Neural cell (in vitro differentiated cells): ENCODE measurements at regions not wholly inside any gene's neighbourhood (a gene's known extent, or its start where the extent isn't known, plus 50 kb on each side); places are given as distances from the start of the nearest gene placed in this dataset.

Source experiments
- H2AFZ ChIP-seq: fragments of 200-600, 300-800 bp; sonication (generic), shearing (Covaris generic); 2 replicates; pipeline ENCODE4 v1.6.0; 2014; ENCODE audit warnings: low read depth, mild to moderate bottlenecking, antibody characterized with exemption, low read length, moderate library complexity
- H3F3A ChIP-seq: fragments of 200-600 bp; shearing (Covaris generic); 2 replicates; pipeline ENCODE4 v1.6.1; 2016; ENCODE audit warnings: mild to moderate bottlenecking, moderate library complexity, mixed read lengths, antibody characterized with exemption, low read length; ENCODE audit not compliant: insufficient read depth, poor library complexity, severe bottlenecking
- H3K27ac ChIP-seq: fragments of 200-600, 300-800 bp; sonication (generic), shearing (Covaris generic); 2 replicates; pipeline ENCODE4 v1.5.1; 2014; ENCODE audit warnings: mild to moderate bottlenecking, low read length, moderate library complexity
- H3K27me3 ChIP-seq: fragments of 300-800, 200-600 bp; sonication (generic), shearing (Covaris generic); 2 replicates; pipeline ENCODE4 v1.6.0; 2014; ENCODE audit warnings: mild to moderate bottlenecking, low read depth, low read length, moderate library complexity; ENCODE audit not compliant: insufficient read depth
- H3K36me3 ChIP-seq: fragments of 300-800, 200-600 bp; sonication (generic), shearing (Covaris generic); 2 replicates; pipeline ENCODE4 v1.5.1; 2014; ENCODE audit warnings: mild to moderate bottlenecking, antibody characterized with exemption, low read length, moderate library complexity; ENCODE audit not compliant: insufficient read depth
- H3K4me2 ChIP-seq: fragments of 300-800, 200-600 bp; sonication (generic), shearing (Covaris generic); 2 replicates; pipeline ENCODE4 v1.6.0; 2014; ENCODE audit warnings: mild to moderate bottlenecking, low read length
- H3K4me3 ChIP-seq: fragments of 300-800, 200-600 bp; sonication (generic), shearing (Covaris generic); 2 replicates; pipeline ENCODE4 v1.5.1; 2014; ENCODE audit warnings: mild to moderate bottlenecking, low read length, moderate library complexity
- H3K79me2 ChIP-seq: fragments of 200-600 bp; shearing (Covaris generic); replicated peaks from 2 replicates; pipeline ENCODE4 v1.6.0; 2014; ENCODE audit warnings: mild to moderate bottlenecking, low read length, moderate library complexity; ENCODE audit not compliant: insufficient read depth
- H3K9ac ChIP-seq: fragments of 300-800, 200-600 bp; sonication (generic), shearing (Covaris generic); 2 replicates; pipeline ENCODE4 v1.6.1; 2016; ENCODE audit warnings: mild to moderate bottlenecking, low read length, mixed read lengths
- H3K9me2 ChIP-seq: fragments of 200-600 bp; shearing (Covaris generic); 2 replicates; pipeline ENCODE4 v1.6.1; 2016; ENCODE audit warnings: mild to moderate bottlenecking, low read length, mixed read lengths; ENCODE audit not compliant: insufficient read depth
- H3K9me3 ChIP-seq: fragments of 200-600, 300-800 bp; sonication (generic), shearing (Covaris generic); 2 replicates; pipeline ENCODE4 v1.6.1; 2016; ENCODE audit warnings: mild to moderate bottlenecking, mixed run types, low read length, moderate library complexity, mixed read lengths
- H4K20me1 ChIP-seq: fragments of 200-600 bp; shearing (Covaris generic); 2 replicates; pipeline ENCODE4 v1.6.1; 2016; ENCODE audit warnings: mild to moderate bottlenecking, mixed run types; ENCODE audit not compliant: insufficient read depth
- EP300 ChIP-seq: fragments of 450-650 bp; conservative IDR thresholded peaks from 2 replicates; pipeline ENCODE4 v1.6.1; 2014; ENCODE audit warnings: antibody characterized with exemption, mild to moderate bottlenecking, moderate library complexity; ENCODE audit not compliant: poor library complexity, severe bottlenecking
- EZH2 ChIP-seq: fragments of 200-600, 300-800 bp; shearing (Covaris generic), sonication (generic); IDR thresholded peaks from 2 replicates; pipeline ENCODE4 v1.6.1; 2014; ENCODE audit warnings: antibody characterized with exemption, low read length, borderline replicate concordance, mild to moderate bottlenecking; ENCODE audit not compliant: insufficient read depth, poor library complexity, severe bottlenecking
- MXI1 ChIP-seq: fragments of 450-650 bp; conservative IDR thresholded peaks from 2 replicates; pipeline ENCODE4 v1.6.1; 2014; ENCODE audit warnings: antibody characterized with exemption, mild to moderate bottlenecking; ENCODE audit not compliant: poor library complexity, severe bottlenecking
- POLR2AphosphoS5 ChIP-seq: IDR thresholded peaks from 2 replicates; pipeline ENCODE4 v1.6.1; 2012
- RAD21 ChIP-seq: fragments of 450-650 bp; conservative IDR thresholded peaks from 2 replicates; pipeline ENCODE4 v1.6.1; 2014; ENCODE audit warnings: antibody characterized with exemption, mild to moderate bottlenecking, moderate library complexity
- REST ChIP-seq: IDR thresholded peaks from 2 replicates; pipeline ENCODE4 v1.6.1; 2012; ENCODE audit warnings: borderline replicate concordance
- SMC3 ChIP-seq: fragments of 450-650 bp; conservative IDR thresholded peaks from 2 replicates; pipeline ENCODE4 v1.6.1; 2014; ENCODE audit warnings: antibody characterized with exemption, mild to moderate bottlenecking, moderate library complexity; ENCODE audit not compliant: poor library complexity
- TAF1 ChIP-seq: IDR thresholded peaks from 2 replicates; pipeline ENCODE4 v1.6.1; 2012; ENCODE audit warnings: low read depth
- TF ChIP-seq, protein P1 (sequence below): fragments of 450-650 bp; IDR thresholded peaks from 2 replicates; pipeline ENCODE4 v1.5.1; 2014; ENCODE audit warnings: antibody characterized with exemption, mild to moderate bottlenecking, moderate library complexity; ENCODE audit not compliant: poor library complexity, severe bottlenecking

GRCh38 chr9:119453490-119453911 lies 84.3 kb upstream of the BRINP1 start:
- Histone ChIP-seq H3K79me2 (no peaks in the 10 kb centered on the region), H3K9me2 (no peaks in the 10 kb centered on the region), H3K27me3 (no peaks in the 10 kb centered on the region), H4K20me1 (no peaks in the 10 kb centered on the region), H3K36me3 (no peaks in the 10 kb centered on the region), H3F3A (no peaks in the 10 kb centered on the region), H2AFZ (no peak overlapping the region), H3K9ac (no peak overlapping the region), H3K27ac (no peak overlapping the region), H3K9me3 (no peaks in the 10 kb centered on the region), H3K4me2 (no peak overlapping the region), H3K4me3 (no peak overlapping the region)
- TF ChIP-seq RAD21: no peak
- TF ChIP-seq MXI1: no peak
- TF ChIP-seq EZH2: no peak

DNA sequence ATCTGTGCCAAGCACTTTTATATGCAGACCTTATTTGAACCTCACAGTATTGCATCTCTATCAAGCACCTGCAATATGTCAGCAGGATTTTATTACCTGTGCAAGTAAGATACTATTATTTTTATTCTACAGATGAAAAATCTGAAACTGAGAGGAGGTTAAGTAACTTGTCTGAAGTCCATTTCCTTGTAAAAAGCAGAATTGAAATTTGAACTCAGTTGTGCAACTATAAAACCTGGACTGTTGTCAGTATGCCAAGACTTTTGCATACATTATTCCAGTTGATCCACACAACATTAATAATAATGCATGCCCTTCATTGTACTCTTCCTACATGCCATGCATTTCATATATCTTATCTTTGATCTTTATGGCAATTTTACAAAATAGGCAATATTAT lies 82.2 kb upstream of the BRINP1 start:
- H3K27ac ChIP-seq: no peak overlapping the region
- no peaks in the 10 kb centered on the region for H3K79me2 ChIP-seq
- no peaks in the 10 kb centered on the region for H3F3A ChIP-seq
- no peaks in the 10 kb centered on the region for H3K27me3 ChIP-seq
- no peaks in the 10 kb centered on the region for H3K9me3 ChIP-seq
- H4K20me1 ChIP-seq: no peaks in the 10 kb centered on the region
- no peak overlapping the region for H3K4me3 ChIP-seq
- H3K4me2 ChIP-seq: no peak overlapping the region
- H2AFZ ChIP-seq: no peak overlapping the region
- no peaks in the 10 kb centered on the region for H3K9me2 ChIP-seq
- H3K36me3 ChIP-seq: no peaks in the 10 kb centered on the region
- no peak for TF ChIP-seq EZH2
- TF ChIP-seq REST: no peak
- no peak for TF ChIP-seq POLR2AphosphoS5
- TF ChIP-seq RAD21: no peak
- TF ChIP-seq, protein P1, sequence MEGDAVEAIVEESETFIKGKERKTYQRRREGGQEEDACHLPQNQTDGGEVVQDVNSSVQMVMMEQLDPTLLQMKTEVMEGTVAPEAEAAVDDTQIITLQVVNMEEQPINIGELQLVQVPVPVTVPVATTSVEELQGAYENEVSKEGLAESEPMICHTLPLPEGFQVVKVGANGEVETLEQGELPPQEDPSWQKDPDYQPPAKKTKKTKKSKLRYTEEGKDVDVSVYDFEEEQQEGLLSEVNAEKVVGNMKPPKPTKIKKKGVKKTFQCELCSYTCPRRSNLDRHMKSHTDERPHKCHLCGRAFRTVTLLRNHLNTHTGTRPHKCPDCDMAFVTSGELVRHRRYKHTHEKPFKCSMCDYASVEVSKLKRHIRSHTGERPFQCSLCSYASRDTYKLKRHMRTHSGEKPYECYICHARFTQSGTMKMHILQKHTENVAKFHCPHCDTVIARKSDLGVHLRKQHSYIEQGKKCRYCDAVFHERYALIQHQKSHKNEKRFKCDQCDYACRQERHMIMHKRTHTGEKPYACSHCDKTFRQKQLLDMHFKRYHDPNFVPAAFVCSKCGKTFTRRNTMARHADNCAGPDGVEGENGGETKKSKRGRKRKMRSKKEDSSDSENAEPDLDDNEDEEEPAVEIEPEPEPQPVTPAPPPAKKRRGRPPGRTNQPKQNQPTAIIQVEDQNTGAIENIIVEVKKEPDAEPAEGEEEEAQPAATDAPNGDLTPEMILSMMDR: no peak
- TF ChIP-seq SMC3: no peak
- no peak for TF ChIP-seq TAF1
- TF ChIP-seq EP300: no peak
- no peak for TF ChIP-seq MXI1
- H3K9ac ChIP-seq: no peak overlapping the region

DNA sequence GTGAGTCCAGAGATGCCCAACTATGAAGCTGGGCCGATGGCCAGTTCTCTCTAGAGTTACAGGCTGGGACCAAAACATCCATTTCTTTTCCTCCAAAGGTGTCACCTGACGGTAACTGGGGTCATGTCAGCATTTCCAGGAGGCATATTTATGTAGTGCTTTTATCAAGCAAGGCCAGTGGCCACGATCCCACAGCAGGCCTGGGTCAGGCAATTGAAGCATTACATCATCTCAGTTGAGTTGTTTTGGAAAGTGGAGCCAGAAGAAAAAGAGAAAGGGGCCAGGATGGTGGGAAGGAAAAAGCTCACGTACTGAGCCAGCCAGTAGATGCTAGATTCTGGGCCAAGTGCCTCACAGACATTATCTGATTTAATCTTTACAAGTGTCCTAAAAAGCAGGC lies 73.9 kb upstream of the BRINP1 start:
- H3K9ac ChIP-seq: no peak overlapping the region
- no peaks in the 10 kb centered on the region for H3F3A ChIP-seq
- no peak overlapping the region for H3K4me3 ChIP-seq
- TF ChIP-seq, protein P1: no peak
- TF ChIP-seq POLR2AphosphoS5: no peak
- no peak for TF ChIP-seq RAD21
- TF ChIP-seq EZH2: no peak
- no peak for TF ChIP-seq TAF1
- no peak for TF ChIP-seq SMC3
- TF ChIP-seq REST: no peak
- TF ChIP-seq MXI1: no peak
- no peaks in the 10 kb centered on the region for H3K79me2 ChIP-seq
- H3K27me3 ChIP-seq: no peaks in the 10 kb centered on the region
- no peaks in the 10 kb centered on the region for H3K9me3 ChIP-seq
- H3K9me2 ChIP-seq: no peaks in the 10 kb centered on the region
- no peak overlapping the region for H3K27ac ChIP-seq
- no peaks in the 10 kb centered on the region for H4K20me1 ChIP-seq
- H3K36me3 ChIP-seq: no peaks in the 10 kb centered on the region
- no peak overlapping the region for H3K4me2 ChIP-seq
- H2AFZ ChIP-seq: no peak overlapping the region
